A673 (cell line): ENCODE measurements at regions not wholly inside any gene's neighbourhood (a gene's known extent, or its start where the extent isn't known, plus 50 kb on each side); places are given as distances from the start of the nearest gene placed in this dataset.

Experiments used
- BruUV-seq: library from RNA; stranded (reverse); fragments of 400-500 nt; replicated peaks from 2 replicates; lab custom pipeline; 2021; lab: Mats Ljungman, UMichigan
- CTCF ChIA-PET: fragments of 300-600 bp; sonication (Branson Sonifier 250); formaldehyde crosslinking; loops from one replicate; lab custom pipeline; 2022; ENCODE audit warnings: antibody characterized with exemption; lab: Charles Lee
- POLR2A ChIA-PET: fragments of 300-600 bp; sonication (Branson Sonifier 250); formaldehyde crosslinking; loops from one replicate; lab custom pipeline; 2022; ENCODE audit warnings: antibody characterized with exemption; ENCODE audit not compliant: low non-redundant PET; lab: Charles Lee
- DNase-seq: peaks from one replicate; pipeline ENCODE4 v3.0.0-alpha.2; 2015; ENCODE audit warnings: low spot score
- H3K27ac ChIP-seq: fragments of 200-600 bp; sonication (generic); 2 replicates; pipeline ENCODE4 v1.5.1; 2016; ENCODE audit warnings: mixed run types, low read depth, mild to moderate bottlenecking, mixed read lengths, antibody characterized with exemption, low read length; ENCODE audit not compliant: poor library complexity, severe bottlenecking
- H3K27me3 ChIP-seq: fragments of 200-600 bp; sonication (generic); replicated peaks from 2 replicates; pipeline ENCODE4 v1.6.1; 2017; ENCODE audit warnings: mixed run types, low read depth, mild to moderate bottlenecking, mixed read lengths, antibody characterized with exemption, low read length; ENCODE audit not compliant: insufficient read depth, poor library complexity
- H3K36me3 ChIP-seq: fragments of 200-600 bp; sonication (generic); 2 replicates; pipeline ENCODE4 v1.6.1; 2016; ENCODE audit warnings: mixed run types, mild to moderate bottlenecking, mixed read lengths, antibody characterized with exemption, low read length; ENCODE audit not compliant: insufficient read depth, poor library complexity, severe bottlenecking
- H3K4me1 ChIP-seq: fragments of 200-600 bp; sonication (generic); 2 replicates; pipeline ENCODE4 v1.6.1; 2017; ENCODE audit warnings: mixed run types, mild to moderate bottlenecking, mixed read lengths, antibody characterized with exemption, low read length; ENCODE audit not compliant: insufficient read depth, poor library complexity, severe bottlenecking
- H3K4me3 ChIP-seq: fragments of 200-600 bp; sonication (generic); 2 replicates; pipeline ENCODE4 v1.5.1; 2016; ENCODE audit warnings: low read depth, mixed run types, mild to moderate bottlenecking, mixed read lengths, low read length; ENCODE audit not compliant: poor library complexity, severe bottlenecking
- H3K9me3 ChIP-seq: fragments of 200-600 bp; sonication (generic); 2 replicates; pipeline ENCODE4 v1.6.1; 2016; ENCODE audit warnings: mixed run types, low read depth, mild to moderate bottlenecking, mixed read lengths, antibody characterized with exemption, low read length; ENCODE audit not compliant: poor library complexity, severe bottlenecking
- CTCF ChIP-seq: fragments of 300-800, 200-600 bp; sonication (generic); conservative IDR thresholded peaks from 2 replicates; pipeline ENCODE4 v1.5.1; 2017; ENCODE audit warnings: low read depth, mild to moderate bottlenecking, antibody characterized with exemption, low read length, moderate library complexity, mixed read lengths
- EZH2 ChIP-seq: fragments of 200-600 bp; sonication (generic); IDR thresholded peaks from 2 replicates; pipeline ENCODE4 v1.6.1; 2017; ENCODE audit warnings: borderline replicate concordance, low read depth, mild to moderate bottlenecking, mixed read lengths, antibody characterized with exemption, low read length; ENCODE audit not compliant: poor library complexity, severe bottlenecking
- intact Hi-C: fragments of 100-400 bp; cut with micrococcal nuclease; formaldehyde crosslinking; loops from one replicate; pipeline ENCODE4 v1.10.0; 2022; ENCODE audit not compliant: unreplicated experiment

DNA sequence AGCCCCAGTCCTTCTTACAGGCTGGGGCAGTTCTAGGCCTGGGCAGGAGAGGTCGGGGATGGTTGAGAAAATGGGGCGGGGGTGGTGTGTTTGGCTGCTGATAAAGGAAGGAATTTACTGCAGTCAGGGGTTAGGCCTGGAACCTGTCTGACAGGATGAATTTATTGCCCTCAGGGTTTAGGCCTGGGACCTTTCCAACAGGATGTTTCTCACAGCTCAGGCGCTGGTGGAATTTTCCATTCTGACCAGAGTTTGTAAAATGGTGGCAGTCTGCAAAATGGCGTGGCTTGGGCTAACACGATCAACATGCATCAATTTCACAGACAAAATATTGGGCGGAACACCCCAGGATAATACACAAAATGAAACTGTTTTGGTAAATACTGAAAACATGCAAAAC lies 83.5 kb upstream of the SPIN4 start:
- CTCF ChIA-PET, result no interaction called here
- intact Hi-C loops, result no loop called here
- Histone ChIP-seq H3K27me3 (no peaks in the 10 kb centered on the region), H3K9me3 (peaks cover 12% of the 10 kb centered on the region), H3K4me1 (no peaks in the 10 kb centered on the region), H3K36me3 (no peaks in the 10 kb centered on the region), H3K4me3 (no peak overlapping the region), H3K27ac (no peak overlapping the region)
- DNase-seq, result no peak
- POLR2A ChIA-PET, result no interaction called here
- no peak for TF ChIP-seq CTCF
- no peak for TF ChIP-seq EZH2
- no TSS peak for BruUV-seq

DNA sequence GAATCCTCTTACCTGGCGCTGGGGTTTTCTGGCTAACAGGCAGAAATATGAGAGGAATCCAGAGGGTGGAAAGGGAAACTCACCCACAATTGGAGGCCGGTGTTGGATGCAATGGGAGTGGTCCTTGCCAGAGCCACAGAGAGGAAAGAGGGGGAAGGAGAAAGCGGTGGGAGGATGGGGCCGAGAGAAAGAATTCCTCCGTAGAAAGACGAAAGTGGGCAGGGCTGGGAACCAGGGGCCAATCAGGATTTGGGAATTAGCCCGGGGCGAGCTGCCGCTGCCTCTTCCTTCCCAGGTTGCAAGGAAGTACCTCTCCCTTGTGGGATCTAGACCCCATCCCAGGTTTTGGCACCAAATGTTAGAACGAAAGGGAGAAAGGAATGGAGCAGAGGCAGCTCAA lies 83.1 kb upstream of the SPIN4 start:
- Histone ChIP-seq H3K4me1 (no peaks in the 10 kb centered on the region), H3K27me3 (no peaks in the 10 kb centered on the region), H3K4me3 (no peak overlapping the region), H3K9me3 (peaks cover 12% of the 10 kb centered on the region), H3K36me3 (no peaks in the 10 kb centered on the region), H3K27ac (no peak overlapping the region)
- intact Hi-C loops, result no loop called here
- no TSS peak for BruUV-seq
- TF ChIP-seq EZH2 (no peak), CTCF (no peak)
- DNase-seq, result no peak
- ChIA-PET POLR2A (no interaction called here), CTCF (no interaction called here)

- POLR2A ChIA-PET, result no interaction called here
- Histone ChIP-seq H3K4me1 (no peaks in the 10 kb centered on the region), H3K27ac (no peak overlapping the region), H3K4me3 (no peak overlapping the region), H3K36me3 (no peaks in the 10 kb centered on the region), H3K27me3 (no peaks in the 10 kb centered on the region), H3K9me3 (peaks cover 6% of the 10 kb centered on the region)
- CTCF ChIA-PET, result no interaction called here
- TF ChIP-seq EZH2, result no peak
- TF ChIP-seq CTCF, result no peak
- intact Hi-C loops, result no loop called here
- BruUV-seq, result no TSS peak
- no peak for DNase-seq
These were observed 78.9 kb upstream of the SPIN4 start for GRCh38 chrX:63430026-63430425.
